ENCODE measurements at regions not wholly inside any gene's neighbourhood (a gene's known extent, or its start where the extent isn't known, plus 50 kb on each side); places are given as distances from the start of the nearest gene placed in this dataset.
"Not testable (repeated sequence)": the region's sequence is repeated elsewhere in the genome, so short reads cannot be mapped to it uniquely, and the experiment has no call there.

- H3K27me3 Mint-ChIP-seq (ENCODE audit: low read depth): peaks cover 19% of the 10 kb centered on the region
These were observed 357.1 kb upstream of the PRR16 start for GRCh38 chr5:120106912-120107525.

GRCh38 chr5:120108586-120109248 is 355.4 kb upstream of the PRR16 start:
- H3K9me3 Mint-ChIP-seq (ENCODE audit: low read depth): no peaks in the 10 kb centered on the region
- H3K36me3 Mint-ChIP-seq (ENCODE audit: low read depth): no peaks in the 10 kb centered on the region
- H3K27me3 Mint-ChIP-seq (ENCODE audit: low read depth): peaks cover 10% of the 10 kb centered on the region
- H3K27ac Mint-ChIP-seq (ENCODE audit: unreplicated experiment): no peak overlapping the region
- DNase-seq (ENCODE audit: low spot score): no peak
- no peak overlapping the region for H3K4me3 Mint-ChIP-seq (ENCODE audit: unreplicated experiment)
- no peaks in the 10 kb centered on the region for H3K4me1 Mint-ChIP-seq (ENCODE audit: low read depth)
- no peak for TF ChIP-seq CTCF (IDR thresholded peaks at IDR 0.05)

More at GRCh38 chr5:120106912-120107525, 357.1 kb upstream of the PRR16 start:
- DNase-seq (ENCODE audit: low spot score): no peak
- H3K27ac Mint-ChIP-seq (ENCODE audit: unreplicated experiment): no peak overlapping the region
- no peak for TF ChIP-seq CTCF (IDR thresholded peaks at IDR 0.05)
- no peaks in the 10 kb centered on the region for H3K4me1 Mint-ChIP-seq (ENCODE audit: low read depth)
- no peaks in the 10 kb centered on the region for H3K9me3 Mint-ChIP-seq (ENCODE audit: low read depth)
- H3K36me3 Mint-ChIP-seq (ENCODE audit: low read depth): no peaks in the 10 kb centered on the region
- H3K4me3 Mint-ChIP-seq (ENCODE audit: unreplicated experiment): no peak overlapping the region

DNA sequence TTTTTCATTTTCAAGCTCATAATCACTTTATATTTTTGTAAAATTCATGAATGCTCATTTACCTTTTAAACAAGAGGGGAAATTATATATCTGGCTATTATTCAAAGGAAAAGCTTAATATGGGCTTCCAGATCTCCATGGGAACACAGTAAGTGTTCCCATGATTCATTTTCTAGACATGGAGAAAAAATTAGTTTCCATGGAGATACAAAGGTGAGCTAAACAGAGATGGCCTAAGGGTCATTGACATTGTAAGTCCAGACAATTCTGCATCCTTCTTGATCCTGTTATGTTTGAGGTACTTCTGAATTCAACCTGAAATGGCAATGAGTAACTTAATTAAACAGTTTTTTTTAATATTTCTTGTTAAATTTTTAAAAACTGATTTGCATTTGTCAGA is 341.4 kb upstream of the PRR16 start:
- no peak for TF ChIP-seq CTCF (IDR thresholded peaks at IDR 0.05)
- Mint-ChIP-seq H3K27ac (ENCODE audit: unreplicated experiment) (no peak overlapping the region), H3K4me1 (ENCODE audit: low read depth) (no peaks in the 10 kb centered on the region), H3K9me3 (ENCODE audit: low read depth) (peaks cover 8% of the 10 kb centered on the region), H3K36me3 (ENCODE audit: low read depth) (no peaks in the 10 kb centered on the region), H3K4me3 (ENCODE audit: unreplicated experiment) (no peak overlapping the region), H3K27me3 (ENCODE audit: low read depth) (peaks cover 7% of the 10 kb centered on the region)
- no peak for DNase-seq (ENCODE audit: low spot score)

DNA sequence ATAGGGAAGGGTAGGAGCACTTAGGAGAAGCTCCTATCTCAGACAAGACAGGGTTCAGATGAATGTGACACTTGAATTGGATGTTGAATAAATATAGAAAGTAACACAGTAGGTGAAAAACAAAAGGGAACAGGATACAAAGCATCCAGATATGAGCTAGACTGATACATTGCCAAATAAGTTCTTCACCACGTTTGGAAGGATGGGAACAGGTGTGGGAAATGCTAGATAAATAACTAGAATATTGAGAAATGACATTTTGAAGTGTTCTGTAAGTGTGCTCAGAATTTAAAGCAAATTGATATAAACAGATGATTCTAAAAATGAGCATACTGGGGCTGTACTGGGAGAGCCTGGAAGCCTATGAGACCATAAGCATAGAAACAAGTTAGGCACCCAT is 340.1 kb upstream of the PRR16 start:
- Mint-ChIP-seq H3K4me1 (ENCODE audit: low read depth) (no peaks in the 10 kb centered on the region), H3K27ac (ENCODE audit: unreplicated experiment) (no peak overlapping the region), H3K9me3 (ENCODE audit: low read depth) (peaks cover 2% of the 10 kb centered on the region), H3K27me3 (ENCODE audit: low read depth) (peaks cover 3% of the 10 kb centered on the region), H3K4me3 (ENCODE audit: unreplicated experiment) (no peak overlapping the region), H3K36me3 (ENCODE audit: low read depth) (no peaks in the 10 kb centered on the region)
- no peak for TF ChIP-seq CTCF (IDR thresholded peaks at IDR 0.05)
- DNase-seq (ENCODE audit: low spot score): no peak

DNA sequence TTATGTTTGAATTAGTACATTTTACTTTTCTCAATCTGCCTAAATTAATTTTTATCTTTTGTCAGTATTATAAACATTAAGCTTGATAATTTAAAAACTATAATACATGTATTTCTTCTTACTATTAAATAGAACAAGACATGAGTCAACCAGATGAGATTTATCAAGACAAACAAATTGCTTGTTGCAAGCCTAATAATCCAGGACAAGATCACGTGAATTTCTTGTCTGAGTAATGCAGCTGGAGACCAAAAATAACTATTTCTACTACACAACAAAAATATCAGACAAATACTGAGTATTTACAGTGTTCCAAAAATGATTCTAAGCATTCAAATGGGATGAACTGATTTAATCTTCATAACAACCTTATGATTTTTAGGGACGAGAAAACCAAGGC is 339.1 kb upstream of the PRR16 start:
- H3K9me3 Mint-ChIP-seq (ENCODE audit: low read depth): peaks cover 2% of the 10 kb centered on the region
- no peaks in the 10 kb centered on the region for H3K4me1 Mint-ChIP-seq (ENCODE audit: low read depth)
- DNase-seq (ENCODE audit: low spot score): no peak
- peaks cover 3% of the 10 kb centered on the region for H3K27me3 Mint-ChIP-seq (ENCODE audit: low read depth)
- no peaks in the 10 kb centered on the region for H3K36me3 Mint-ChIP-seq (ENCODE audit: low read depth)
- TF ChIP-seq CTCF (IDR thresholded peaks at IDR 0.05): no peak
- H3K4me3 Mint-ChIP-seq (ENCODE audit: unreplicated experiment): no peak overlapping the region
- H3K27ac Mint-ChIP-seq (ENCODE audit: unreplicated experiment): no peak overlapping the region

DNA sequence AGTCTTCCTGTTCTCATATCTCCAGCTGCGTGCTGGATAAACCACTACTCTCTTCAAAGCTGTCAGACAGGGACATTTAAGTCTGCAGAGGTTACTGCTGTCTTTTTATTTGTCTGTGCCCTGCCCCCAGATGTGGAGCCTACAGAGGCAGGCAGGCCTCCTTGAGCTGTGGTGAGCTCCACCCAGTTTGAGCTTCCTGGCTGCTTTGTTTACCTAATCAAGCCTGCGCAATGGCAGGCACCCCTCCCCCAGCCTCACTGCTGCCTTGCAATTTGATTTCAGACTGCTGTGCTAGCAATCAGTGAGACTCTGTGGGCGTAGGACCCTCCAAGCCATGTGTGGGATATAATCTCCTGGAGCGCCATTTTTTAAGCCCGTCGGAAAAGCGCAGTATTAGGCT is 331.8 kb upstream of the PRR16 start:
- not testable (repeated sequence) for H3K4me3 Mint-ChIP-seq (ENCODE audit: unreplicated experiment); H3K27ac Mint-ChIP-seq (ENCODE audit: unreplicated experiment); DNase-seq (ENCODE audit: low spot score); H3K9me3 Mint-ChIP-seq (ENCODE audit: low read depth); H3K27me3 Mint-ChIP-seq (ENCODE audit: low read depth); H3K4me1 Mint-ChIP-seq (ENCODE audit: low read depth); H3K36me3 Mint-ChIP-seq (ENCODE audit: low read depth)

Data from chondrocyte (in vitro differentiated cells).